H1 (cell line): ENCODE measurements at regions not wholly inside any gene's neighbourhood (a gene's known extent, or its start where the extent isn't known, plus 50 kb on each side); places are given as distances from the start of the nearest gene placed in this dataset.

Experiments used
- ASH2L ChIP-seq: fragments of 200-600, 300-600 bp; sonication (generic); IDR thresholded peaks from one replicate; pipeline ENCODE4 v1.7.1; 2017; ENCODE audit warnings: low read length
- KDM4A ChIP-seq: IDR thresholded peaks from one replicate; pipeline ENCODE4 v1.7.1; 2012; ENCODE audit warnings: low read depth, mild to moderate bottlenecking, moderate library complexity, low read length, inconsistent platforms; ENCODE audit not compliant: severe bottlenecking
- SAP30 ChIP-seq: fragments of 300-600 bp; sonication (generic); IDR thresholded peaks from 2 replicates; pipeline ENCODE4 v1.7.1; 2012; ENCODE audit warnings: low read length, moderate library complexity, mild to moderate bottlenecking, inconsistent platforms; ENCODE audit not compliant: insufficient read depth, insufficient replicate concordance
- TEAD4 ChIP-seq: IDR thresholded peaks from 2 replicates; pipeline ENCODE4 v1.6.1; 2012; ENCODE audit warnings: low read depth, low read length, inconsistent platforms, mixed read lengths
- TF ChIP-seq, protein P1 (sequence below): IDR thresholded peaks from 2 replicates; pipeline ENCODE4 v1.6.1; 2012; ENCODE audit warnings: inconsistent platforms

- TF ChIP-seq KDM4A, result no peak
- TF ChIP-seq TEAD4, result no peak
- TF ChIP-seq, protein P1, sequence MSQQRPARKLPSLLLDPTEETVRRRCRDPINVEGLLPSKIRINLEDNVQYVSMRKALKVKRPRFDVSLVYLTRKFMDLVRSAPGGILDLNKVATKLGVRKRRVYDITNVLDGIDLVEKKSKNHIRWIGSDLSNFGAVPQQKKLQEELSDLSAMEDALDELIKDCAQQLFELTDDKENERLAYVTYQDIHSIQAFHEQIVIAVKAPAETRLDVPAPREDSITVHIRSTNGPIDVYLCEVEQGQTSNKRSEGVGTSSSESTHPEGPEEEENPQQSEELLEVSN, result no peak
- TF ChIP-seq SAP30, result no peak
- no peak for TF ChIP-seq ASH2L
Measured at GRCh38 chrX:16392597-16392996, 225.3 kb downstream of the MAGEB17 start (continued).
